Activated naive CD8-positive, alpha-beta T cell treated with anti-CD3 and anti-CD28 coated beads, Interleukin-2, amount 10 ng/mL, durations not matched to agents 7 days and 5 days (primary cell): ENCODE measurements at regions not wholly inside any gene's neighbourhood (a gene's known extent, or its start where the extent isn't known, plus 50 kb on each side); places are given as distances from the start of the nearest gene placed in this dataset.
"Not testable (repeated sequence)": the region's sequence is repeated elsewhere in the genome, so short reads cannot be mapped to it uniquely, and the experiment has no call there.

Experiments
- ATAC-seq: fragments of 150-1000 bp; cut with Tn5 transposase; one replicate; pipeline ENCODE4 v1.10.0; 2021; ENCODE audit warnings: low read depth, moderate library complexity
- POLR2A ChIA-PET: fragments of 350-600 bp; sonication (Branson Sonifier 250); formaldehyde crosslinking; loops from one replicate; lab custom pipeline; 2021; ENCODE audit warnings: antibody characterized with exemption; lab: Charles Lee
- DNase-seq: peaks from one replicate; pipeline ENCODE4 v3.0.0; 2021
- H3K27ac Mint-ChIP-seq: one replicate; pipeline ENCODE4 v1.8.0; 2022; ENCODE audit warnings: mild to moderate bottlenecking, mixed read lengths
- H3K27me3 Mint-ChIP-seq: one replicate; pipeline ENCODE4 v1.8.0; 2022; ENCODE audit warnings: mild to moderate bottlenecking, moderate library complexity, mixed read lengths
- H3K36me3 Mint-ChIP-seq: one replicate; pipeline ENCODE4 v1.8.0; 2021; ENCODE audit warnings: mild to moderate bottlenecking, mixed read lengths
- H3K4me1 Mint-ChIP-seq: one replicate; pipeline ENCODE4 v1.8.0; 2021; ENCODE audit warnings: mixed read lengths
- H3K4me3 Mint-ChIP-seq: one replicate; pipeline ENCODE4 v1.8.0; 2022; ENCODE audit warnings: mild to moderate bottlenecking, moderate library complexity, mixed read lengths
- H3K9me3 Mint-ChIP-seq: one replicate; pipeline ENCODE4 v1.8.0; 2021; ENCODE audit warnings: mixed read lengths

DNA sequence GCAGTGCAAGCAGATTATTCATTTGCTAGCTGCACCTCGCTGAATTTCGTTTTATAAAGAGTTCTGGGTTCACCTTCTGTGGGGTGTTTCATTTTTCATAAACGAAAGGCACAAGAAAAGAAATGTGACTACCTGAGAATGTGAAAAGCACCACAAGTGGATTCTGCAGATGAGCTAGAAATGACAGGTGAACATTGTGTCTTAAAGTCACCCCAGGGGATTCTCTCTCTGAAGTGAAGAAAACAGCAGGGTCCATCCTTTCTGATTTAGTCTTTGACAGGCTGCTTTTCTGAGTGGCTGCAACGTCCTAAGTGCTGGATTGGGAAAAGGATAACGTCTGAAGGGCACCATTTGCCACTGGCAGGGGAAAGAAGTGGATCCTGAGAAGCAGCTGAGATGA lies 469.3 kb downstream of the SPATA31D1 start:
- no peak for DNase-seq
- Mint-ChIP-seq H3K4me3 (no peak overlapping the region), H3K27me3 (no peaks in the 10 kb centered on the region), H3K9me3 (peaks cover 6% of the 10 kb centered on the region), H3K36me3 (no peaks in the 10 kb centered on the region), H3K4me1 (no peaks in the 10 kb centered on the region), H3K27ac (no peak overlapping the region)
- ATAC-seq, result no peak
- POLR2A ChIA-PET, result no interaction called here

DNA sequence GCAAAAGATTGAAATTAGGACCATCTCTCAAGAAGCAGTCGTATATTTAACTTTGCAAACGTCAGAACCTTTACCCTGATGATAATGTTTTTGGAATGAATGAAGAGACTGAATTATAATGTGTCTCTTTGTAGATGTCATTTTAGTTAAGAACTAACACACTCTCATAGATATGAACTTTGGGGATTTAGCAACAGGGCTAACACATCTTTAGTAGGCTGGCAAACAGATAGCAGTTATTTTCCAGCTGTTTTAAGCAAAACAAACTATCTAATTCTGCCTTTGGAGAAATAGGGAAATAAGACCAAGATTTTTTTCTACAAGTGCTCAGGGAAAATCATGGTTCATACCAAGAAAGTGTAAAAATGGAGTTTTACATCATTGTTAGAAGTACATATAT lies 469.7 kb downstream of the SPATA31D1 start:
- Mint-ChIP-seq H3K9me3 (peaks cover 6% of the 10 kb centered on the region), H3K27ac (no peak overlapping the region), H3K4me3 (no peak overlapping the region), H3K27me3 (no peaks in the 10 kb centered on the region), H3K4me1 (no peaks in the 10 kb centered on the region), H3K36me3 (no peaks in the 10 kb centered on the region)
- no peak for ATAC-seq
- DNase-seq, result no peak
- POLR2A ChIA-PET, result no interaction called here

DNA sequence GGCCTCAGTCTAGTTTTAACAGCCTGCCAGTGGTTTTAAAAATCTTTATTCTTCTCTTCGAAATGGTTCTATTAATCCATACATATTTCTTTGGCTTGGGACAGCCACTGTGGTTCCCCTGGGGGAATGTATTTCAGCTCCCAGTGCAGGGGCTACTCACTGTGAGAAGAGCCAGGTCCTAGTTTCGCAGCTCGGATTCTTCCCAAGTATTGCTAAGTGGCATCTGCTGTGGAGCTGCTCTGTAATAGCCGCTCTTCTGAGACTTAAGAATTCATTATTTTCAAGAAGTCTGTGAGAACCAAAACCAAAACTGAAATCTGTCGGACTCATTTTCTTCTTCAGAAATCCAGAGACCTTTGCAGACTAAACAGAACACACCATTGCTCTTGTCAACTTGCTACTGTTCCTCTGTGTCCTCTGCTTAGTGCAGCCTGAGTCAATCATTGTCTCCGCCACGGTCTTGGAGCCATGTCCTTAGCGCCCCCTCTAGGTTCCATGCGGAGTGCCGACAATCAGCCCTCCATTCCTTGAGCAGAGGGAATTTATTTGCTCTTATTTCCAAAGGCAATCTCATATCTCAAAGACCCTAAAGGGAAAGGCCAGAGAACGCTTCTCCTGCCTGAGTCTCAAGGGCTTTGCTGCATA lies 478.2 kb downstream of the SPATA31D1 start:
- Mint-ChIP-seq H3K9me3 (no peaks in the 10 kb centered on the region), H3K36me3 (no peaks in the 10 kb centered on the region), H3K4me3 (no peak overlapping the region), H3K27me3 (no peaks in the 10 kb centered on the region), H3K4me1 (no peaks in the 10 kb centered on the region), H3K27ac (no peak overlapping the region)
- ATAC-seq, result no peak
- POLR2A ChIA-PET, result no interaction called here
- no peak for DNase-seq

DNA sequence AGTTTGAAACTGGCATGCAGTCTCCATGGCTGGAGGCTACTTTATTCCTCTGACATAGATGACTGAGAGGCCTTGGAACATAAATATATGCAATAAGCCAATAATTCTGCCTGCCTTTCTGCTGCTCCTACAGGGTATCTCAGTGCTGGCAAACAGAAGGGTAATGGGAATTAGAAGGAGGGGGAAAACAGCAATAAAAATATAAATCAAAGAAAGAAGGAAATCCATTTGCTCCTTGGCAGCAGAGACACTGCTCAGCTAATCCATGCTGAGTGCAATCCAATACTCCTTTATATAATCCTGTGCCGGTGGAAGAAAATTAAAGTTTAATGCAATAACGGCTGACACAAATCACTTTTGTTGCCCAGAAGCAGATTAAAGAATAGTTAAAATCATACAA lies 478.9 kb downstream of the SPATA31D1 start:
- H3K9me3 Mint-ChIP-seq, result no peaks in the 10 kb centered on the region
- POLR2A ChIA-PET, result no interaction called here

DNA sequence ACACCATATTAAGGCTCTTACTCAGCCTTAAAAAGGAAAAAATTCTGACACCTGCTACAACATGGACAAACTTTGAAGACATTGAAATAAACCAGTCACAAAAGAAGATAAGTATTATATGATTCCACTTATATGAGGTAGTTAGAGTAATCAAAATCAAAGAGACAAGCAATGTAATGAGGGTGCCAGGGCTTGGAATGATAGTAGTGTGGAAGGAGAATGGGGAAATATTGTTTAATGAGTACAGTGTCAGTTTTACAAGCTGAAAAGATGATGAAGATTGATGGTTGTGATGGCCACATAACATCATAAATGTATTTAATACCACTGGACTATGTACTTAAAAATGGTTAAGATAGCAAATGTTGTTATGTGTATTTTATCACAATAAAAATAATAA lies 485.7 kb downstream of the SPATA31D1 start:
- ATAC-seq, result no peak
- no peaks in the 10 kb centered on the region for H3K9me3 Mint-ChIP-seq
- H3K4me3 Mint-ChIP-seq, result no peak overlapping the region
- H3K4me1 Mint-ChIP-seq, result no peaks in the 10 kb centered on the region
- H3K27me3 Mint-ChIP-seq, result no peaks in the 10 kb centered on the region
- H3K27ac Mint-ChIP-seq, result no peak overlapping the region
- no peak for DNase-seq
- POLR2A ChIA-PET, result no interaction called here
- no peaks in the 10 kb centered on the region for H3K36me3 Mint-ChIP-seq

More for the DNA sequence above, 478.9 kb downstream of the SPATA31D1 start:
- Mint-ChIP-seq H3K4me1 (no peaks in the 10 kb centered on the region), H3K4me3 (no peak overlapping the region), H3K36me3 (no peaks in the 10 kb centered on the region), H3K27me3 (no peaks in the 10 kb centered on the region), H3K27ac (no peak overlapping the region)
- no peak for ATAC-seq
- DNase-seq, result no peak

DNA sequence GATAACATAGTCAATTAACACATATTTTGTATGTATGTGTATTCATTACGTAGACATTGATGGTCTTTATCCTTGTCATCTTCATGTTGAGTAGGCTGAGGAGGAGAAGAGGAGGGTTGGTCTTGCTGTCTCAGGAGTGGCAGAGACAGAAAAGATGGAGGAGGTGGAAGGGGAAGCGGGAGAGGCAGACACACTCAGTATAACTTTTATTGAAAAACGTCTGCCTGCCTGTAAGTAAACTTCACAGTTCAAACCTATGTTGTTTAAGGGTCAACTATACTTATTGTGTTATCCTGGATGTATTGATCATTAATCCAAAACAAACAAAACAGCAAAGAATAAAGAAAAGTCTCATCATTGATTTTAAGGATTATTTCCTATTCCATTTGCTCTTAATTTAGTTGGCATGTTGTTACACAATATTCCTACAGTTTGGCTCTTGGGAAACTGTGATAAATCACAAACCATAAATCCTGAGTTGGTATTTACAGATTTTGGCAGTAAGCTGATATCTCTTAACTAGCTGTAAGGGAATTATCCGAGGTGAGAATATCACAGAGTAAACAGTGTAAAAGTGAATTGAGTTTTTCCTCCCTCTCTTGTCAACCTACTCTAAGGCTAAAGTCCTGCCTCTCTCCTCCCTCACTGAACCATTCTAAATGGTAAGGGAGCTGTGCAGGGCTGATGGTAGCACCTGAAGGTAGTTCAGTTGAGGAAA lies 487.2 kb downstream of the SPATA31D1 start:
- Mint-ChIP-seq H3K27me3 (no peaks in the 10 kb centered on the region), H3K4me1 (no peaks in the 10 kb centered on the region), H3K9me3 (no peaks in the 10 kb centered on the region), H3K36me3 (no peaks in the 10 kb centered on the region), H3K27ac (peak overlapping the region; percentile 30), H3K4me3 (no peak overlapping the region)
- DNase-seq, result no peak
- POLR2A ChIA-PET, result no interaction called here
- no peak for ATAC-seq

DNA sequence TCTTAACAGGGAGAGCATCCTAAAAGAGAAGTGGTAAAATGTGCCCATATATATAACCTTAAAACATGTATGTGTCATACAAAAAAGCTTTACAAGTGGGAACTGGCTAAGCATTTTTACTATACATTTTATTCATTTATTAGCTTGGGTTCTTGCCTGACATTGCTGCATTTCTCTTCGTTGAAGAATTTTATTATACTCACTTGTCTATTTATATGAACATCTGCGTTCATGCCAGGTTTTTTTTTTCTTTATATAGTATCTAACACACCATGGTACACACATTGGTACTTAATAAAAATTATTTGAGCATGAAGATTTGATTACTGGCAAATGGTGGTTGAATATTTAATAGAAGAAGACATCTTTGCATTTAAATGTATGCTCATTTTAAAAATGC lies 492.3 kb downstream of the SPATA31D1 start:
- no peak overlapping the region for H3K27ac Mint-ChIP-seq
- no peak for ATAC-seq
- H3K36me3 Mint-ChIP-seq, result no peaks in the 10 kb centered on the region
- no peaks in the 10 kb centered on the region for H3K4me1 Mint-ChIP-seq
- POLR2A ChIA-PET, result no interaction called here
- no peaks in the 10 kb centered on the region for H3K27me3 Mint-ChIP-seq
- H3K9me3 Mint-ChIP-seq, result no peaks in the 10 kb centered on the region
- H3K4me3 Mint-ChIP-seq, result no peak overlapping the region
- no peak for DNase-seq

DNA sequence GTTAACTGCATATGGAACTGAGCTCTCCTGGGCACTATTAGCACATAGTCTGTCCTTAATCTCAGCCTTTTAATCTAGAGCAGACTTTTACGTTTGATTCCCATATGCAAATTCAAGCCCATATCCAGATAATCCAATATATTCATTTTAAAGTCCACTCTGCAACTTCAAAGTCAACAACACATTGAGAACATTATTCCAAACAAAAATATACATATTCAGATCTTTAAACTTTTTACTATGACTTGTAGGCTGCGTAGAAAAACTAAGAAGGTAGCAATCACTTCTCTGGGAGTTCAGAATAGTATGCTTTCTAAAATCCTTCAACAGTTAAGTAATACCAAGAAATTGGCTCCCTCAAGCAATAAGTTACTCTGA lies 499.4 kb downstream of the SPATA31D1 start:
- no peak overlapping the region for H3K4me3 Mint-ChIP-seq
- ATAC-seq (no peak), DNase-seq (no peak)
- H3K27ac Mint-ChIP-seq, result no peak overlapping the region
- no peaks in the 10 kb centered on the region for H3K4me1 Mint-ChIP-seq
- no peaks in the 10 kb centered on the region for H3K27me3 Mint-ChIP-seq
- no peaks in the 10 kb centered on the region for H3K9me3 Mint-ChIP-seq
- POLR2A ChIA-PET, result no interaction called here
- H3K36me3 Mint-ChIP-seq, result no peaks in the 10 kb centered on the region

DNA sequence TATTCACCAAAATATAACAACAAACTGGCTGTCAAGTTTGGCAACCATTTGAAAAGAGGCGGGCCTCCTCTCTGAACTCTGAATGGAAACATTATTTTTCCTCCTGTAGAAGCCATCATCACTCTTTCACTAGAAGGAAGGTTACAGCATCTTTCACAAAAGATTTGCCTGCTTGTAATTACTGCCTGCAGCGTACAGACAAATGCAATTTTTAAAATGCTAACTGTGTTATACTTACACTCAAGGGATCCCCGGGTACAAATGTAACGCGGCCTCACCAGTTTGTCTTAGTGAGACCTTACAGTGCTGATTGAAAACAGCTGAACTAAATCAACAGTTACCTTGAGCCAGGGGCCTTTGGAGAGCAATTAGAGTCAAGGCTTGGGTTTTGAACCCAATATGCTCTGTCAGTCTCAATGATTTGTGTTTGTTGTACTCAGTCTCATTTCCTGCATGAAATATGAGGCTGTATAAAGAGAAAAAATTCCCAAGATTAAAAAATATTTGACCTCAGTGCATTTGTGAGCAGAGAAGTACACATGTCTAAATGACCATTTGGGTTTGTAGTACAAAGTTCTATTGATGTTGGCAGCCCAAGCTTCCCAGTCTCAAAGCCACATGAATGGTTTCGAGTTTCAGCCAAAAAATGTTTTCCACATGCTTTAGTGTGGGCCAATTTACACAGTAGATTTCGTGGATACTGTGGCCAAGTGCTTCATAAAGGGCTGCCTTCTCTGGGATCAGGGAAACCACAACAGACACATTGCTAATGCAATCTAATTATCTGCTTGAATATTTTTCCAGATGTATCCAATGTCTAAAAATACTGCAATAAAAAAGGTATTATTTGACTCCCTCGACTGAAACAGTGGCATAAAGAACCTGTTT lies 500.0 kb downstream of the SPATA31D1 start:
- Mint-ChIP-seq H3K4me1 (no peaks in the 10 kb centered on the region), H3K9me3 (no peaks in the 10 kb centered on the region)
- no peak for DNase-seq

DNA sequence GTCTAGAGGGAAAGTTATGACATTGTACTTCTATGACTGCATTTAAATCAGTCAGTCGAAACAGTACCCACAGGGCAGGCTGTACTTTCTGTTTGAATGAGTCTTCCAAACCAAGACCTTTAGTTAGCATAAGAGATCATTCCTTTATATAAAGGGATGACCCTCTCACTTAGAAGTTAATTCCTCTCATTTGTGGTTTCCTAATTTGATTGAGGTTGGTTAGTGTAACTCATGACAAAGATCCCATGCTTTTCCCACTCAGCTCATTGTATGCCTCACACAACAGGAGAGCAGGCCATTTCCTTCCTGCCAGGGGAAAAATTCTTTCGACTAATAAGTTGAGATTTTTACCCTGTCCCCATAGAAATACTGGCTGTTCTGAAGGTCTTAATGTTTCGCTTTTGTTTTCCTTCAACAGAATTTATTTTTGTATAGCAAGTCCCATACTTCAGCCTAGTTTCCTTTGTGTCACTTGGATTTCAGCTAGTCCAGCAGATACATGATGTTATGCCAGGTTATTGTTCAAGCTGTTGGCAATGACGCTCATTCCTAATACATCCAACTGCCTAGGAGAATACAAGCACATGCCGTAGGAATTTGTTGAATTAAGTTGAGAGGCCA lies 500.7 kb downstream of the SPATA31D1 start:
- H3K27me3 Mint-ChIP-seq, result no peaks in the 10 kb centered on the region
- POLR2A ChIA-PET, result no interaction called here
- no peak overlapping the region for H3K27ac Mint-ChIP-seq

More for the DNA sequence above, 500.0 kb downstream of the SPATA31D1 start:
- no peaks in the 10 kb centered on the region for H3K36me3 Mint-ChIP-seq
- no peaks in the 10 kb centered on the region for H3K27me3 Mint-ChIP-seq
- no peak overlapping the region for H3K27ac Mint-ChIP-seq
- no peak for ATAC-seq
- POLR2A ChIA-PET, result no interaction called here
- H3K4me3 Mint-ChIP-seq, result no peak overlapping the region

DNA sequence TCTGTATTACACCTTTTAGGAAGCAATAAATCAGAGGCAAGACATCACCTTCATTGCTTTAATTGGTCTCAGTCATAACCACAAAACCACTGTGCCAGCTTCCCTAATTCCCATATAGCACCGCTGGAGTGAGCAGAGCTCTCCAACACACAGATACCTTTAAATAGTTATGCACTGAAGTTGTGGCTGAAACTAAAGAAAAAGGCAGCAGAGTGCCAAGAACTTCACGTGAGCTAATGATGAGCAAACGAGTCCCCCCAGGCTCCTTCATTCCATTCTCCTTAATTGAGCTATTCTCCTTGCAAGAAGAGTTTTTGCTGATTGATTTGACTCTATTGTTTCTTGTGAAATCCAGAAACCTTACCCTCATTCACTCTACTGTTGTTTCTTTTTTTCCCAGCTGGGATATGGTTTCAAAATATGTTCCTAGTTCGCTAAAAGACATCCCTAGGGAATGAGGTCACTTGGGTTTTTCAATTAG lies 501.5 kb downstream of the SPATA31D1 start:
- POLR2A ChIA-PET, result no interaction called here
- ATAC-seq (no peak), DNase-seq (no peak)
- no peaks in the 10 kb centered on the region for H3K4me1 Mint-ChIP-seq
- no peaks in the 10 kb centered on the region for H3K9me3 Mint-ChIP-seq
- H3K27ac Mint-ChIP-seq, result no peak overlapping the region
- no peaks in the 10 kb centered on the region for H3K27me3 Mint-ChIP-seq
- no peaks in the 10 kb centered on the region for H3K36me3 Mint-ChIP-seq
- no peak overlapping the region for H3K4me3 Mint-ChIP-seq

More for the DNA sequence above, 500.7 kb downstream of the SPATA31D1 start:
- DNase-seq (no peak), ATAC-seq (no peak)
- Mint-ChIP-seq H3K36me3 (no peaks in the 10 kb centered on the region), H3K4me1 (no peaks in the 10 kb centered on the region), H3K9me3 (no peaks in the 10 kb centered on the region), H3K4me3 (no peak overlapping the region)

DNA sequence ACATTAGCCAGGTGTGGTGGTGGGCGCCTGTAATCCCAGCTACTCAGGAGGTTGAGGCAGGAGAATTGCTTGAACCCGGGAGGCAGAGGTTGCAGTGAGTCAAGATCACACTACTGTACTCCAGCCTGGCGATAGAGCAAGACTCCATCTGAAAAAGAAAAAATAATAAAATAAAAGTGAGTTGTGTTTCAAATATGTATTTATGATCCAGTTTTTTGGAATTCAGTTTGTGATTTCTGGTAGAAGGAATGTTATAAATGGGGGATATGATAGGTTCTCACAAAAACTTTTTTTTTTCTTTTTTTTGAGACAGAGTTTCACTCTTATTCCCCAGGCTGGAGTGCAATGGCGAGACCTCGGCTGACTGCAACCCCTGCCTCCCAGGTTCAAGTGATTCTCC lies 502.2 kb downstream of the SPATA31D1 start:
- H3K27me3 Mint-ChIP-seq, H3K27ac Mint-ChIP-seq, ATAC-seq, H3K36me3 Mint-ChIP-seq, H3K9me3 Mint-ChIP-seq, H3K4me3 Mint-ChIP-seq, DNase-seq, POLR2A ChIA-PET, H3K4me1 Mint-ChIP-seq: not testable (repeated sequence)

DNA sequence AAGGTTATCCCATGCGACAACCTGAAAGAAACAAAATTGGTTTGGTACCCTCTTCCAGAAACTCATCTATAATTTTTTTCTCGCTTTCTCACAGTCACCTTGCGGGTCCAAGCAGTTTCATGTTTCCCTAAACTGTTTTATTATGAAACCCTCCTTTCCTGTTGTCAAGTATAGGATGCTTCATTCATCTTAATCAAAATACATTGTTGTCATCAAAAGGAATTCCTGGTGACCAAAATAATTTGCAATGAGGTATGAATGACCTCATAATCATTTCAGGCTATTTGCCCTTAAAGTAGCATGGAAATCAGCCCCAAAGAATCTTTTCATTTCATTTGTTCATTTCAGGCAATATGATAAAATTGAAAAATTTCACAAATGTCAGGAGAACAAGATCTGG lies 503.0 kb downstream of the SPATA31D1 start:
- no peak for ATAC-seq
- H3K27ac Mint-ChIP-seq, result no peak overlapping the region
- H3K27me3 Mint-ChIP-seq, result no peaks in the 10 kb centered on the region
- no peak overlapping the region for H3K4me3 Mint-ChIP-seq
- POLR2A ChIA-PET, result no interaction called here
- H3K4me1 Mint-ChIP-seq, result no peaks in the 10 kb centered on the region
- no peak for DNase-seq
- H3K9me3 Mint-ChIP-seq, result no peaks in the 10 kb centered on the region
- no peaks in the 10 kb centered on the region for H3K36me3 Mint-ChIP-seq
